ENCODE measurements at regions not wholly inside any gene's neighbourhood (a gene's known extent, or its start where the extent isn't known, plus 50 kb on each side); places are given as distances from the start of the nearest gene placed in this dataset.

DNA sequence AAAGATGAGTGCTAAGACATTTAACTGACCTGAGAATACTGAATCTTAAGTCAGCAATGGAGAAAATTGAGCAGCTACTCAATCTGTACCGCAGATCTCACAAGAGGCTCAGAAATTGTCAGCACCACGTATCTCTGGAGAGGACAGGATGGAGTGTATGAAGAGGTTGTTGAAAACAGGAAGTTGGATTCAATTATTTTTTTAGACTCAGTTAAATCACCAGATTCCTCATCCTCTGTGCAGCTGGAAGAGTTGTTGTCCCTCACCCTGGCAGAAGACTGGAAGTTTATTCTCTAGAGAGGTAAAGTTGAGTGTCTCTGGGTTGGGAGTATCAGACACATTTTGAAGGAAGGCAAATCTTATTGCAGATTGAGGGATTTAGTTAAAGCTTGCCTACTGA lies 114.9 kb upstream of the NT5C1B start:
- DNase-seq (ENCODE audit: low read depth in 4 of 4, low spot score in 3 of 4), result no peak

DNA sequence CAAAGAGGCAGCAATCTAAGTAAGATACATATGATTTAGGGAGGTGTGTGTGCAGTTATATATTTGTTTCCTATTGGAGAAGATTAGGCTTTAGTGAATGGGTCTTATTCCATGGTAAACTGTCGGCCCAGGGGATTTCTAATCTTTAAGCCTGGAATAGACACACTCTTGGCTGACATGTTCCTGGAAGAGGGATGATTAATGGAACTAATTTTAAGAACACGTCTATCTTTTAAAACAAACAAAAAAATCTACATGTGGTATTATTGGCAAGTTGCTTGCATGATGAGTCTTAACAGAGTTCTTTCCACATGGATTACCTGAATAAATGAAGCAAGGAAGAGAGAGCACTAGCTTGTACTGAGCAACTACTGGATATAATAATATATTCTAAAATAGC lies 114.2 kb upstream of the NT5C1B start:
- no peak for DNase-seq (ENCODE audit: low read depth in 4 of 4, low spot score in 3 of 4)

DNA sequence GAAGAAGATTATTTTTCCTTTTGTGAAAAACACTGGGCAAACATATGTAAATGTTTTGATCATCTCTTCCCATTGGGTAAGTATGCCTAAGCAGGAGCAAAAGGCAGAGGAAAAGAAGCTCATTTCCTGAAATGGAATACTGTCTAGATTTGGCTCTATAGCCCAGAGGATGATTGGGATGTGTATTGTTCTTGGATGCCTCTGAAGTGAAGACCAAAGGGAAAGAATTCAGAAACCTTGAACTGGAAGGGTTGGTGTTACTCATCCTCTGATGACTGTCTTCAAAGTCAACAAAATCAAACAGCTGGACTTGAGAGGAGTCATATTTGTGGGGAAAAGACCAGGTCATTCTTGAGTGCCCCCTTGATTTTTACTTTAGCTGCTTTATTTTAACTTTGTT lies 112.6 kb upstream of the NT5C1B start:
- DNase-seq (ENCODE audit: low read depth in 4 of 4, low spot score in 3 of 4), result no peak

DNA sequence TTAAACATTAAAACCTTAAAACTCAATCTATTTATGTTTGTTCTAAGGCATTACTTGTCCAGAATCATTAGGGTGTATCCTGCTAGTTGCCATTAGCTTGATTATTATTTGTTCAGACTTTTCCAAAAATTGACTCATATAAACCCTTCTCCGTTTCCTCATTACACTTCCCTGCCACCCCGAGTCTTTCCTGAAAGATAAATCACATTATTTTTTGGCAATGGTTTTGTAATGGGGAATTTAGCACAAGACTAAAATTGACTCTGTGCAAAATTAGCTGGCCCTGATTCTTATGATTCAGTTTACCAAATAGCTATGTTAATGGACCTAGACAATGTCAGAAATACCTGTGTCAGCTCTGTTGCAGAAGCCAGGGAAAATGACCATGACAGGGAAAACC lies 112.2 kb upstream of the NT5C1B start:
- DNase-seq (ENCODE audit: low read depth in 4 of 4, low spot score in 3 of 4), result no peak

DNA sequence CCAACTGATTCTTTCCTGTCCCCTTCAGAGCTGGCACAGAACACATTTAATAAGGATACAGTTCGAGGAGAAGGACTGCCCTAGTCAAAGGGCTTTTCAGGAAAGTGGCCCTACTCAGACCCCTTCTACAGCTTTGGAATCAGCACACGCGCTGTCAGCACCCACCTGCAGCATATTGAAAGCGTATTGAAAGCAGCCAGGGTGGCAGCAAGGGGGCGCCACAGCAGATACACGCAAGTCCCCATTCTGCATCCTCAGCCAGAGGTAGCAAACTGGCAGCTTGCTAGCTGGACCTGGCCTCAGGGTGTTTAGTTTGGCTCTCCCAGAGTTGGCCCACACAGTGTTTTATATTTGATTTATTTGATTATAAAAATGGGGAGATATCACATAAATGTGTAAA lies 101.0 kb upstream of the NT5C1B start:
- no peak for DNase-seq (ENCODE audit: low read depth in 4 of 4, low spot score in 3 of 4)

DNA sequence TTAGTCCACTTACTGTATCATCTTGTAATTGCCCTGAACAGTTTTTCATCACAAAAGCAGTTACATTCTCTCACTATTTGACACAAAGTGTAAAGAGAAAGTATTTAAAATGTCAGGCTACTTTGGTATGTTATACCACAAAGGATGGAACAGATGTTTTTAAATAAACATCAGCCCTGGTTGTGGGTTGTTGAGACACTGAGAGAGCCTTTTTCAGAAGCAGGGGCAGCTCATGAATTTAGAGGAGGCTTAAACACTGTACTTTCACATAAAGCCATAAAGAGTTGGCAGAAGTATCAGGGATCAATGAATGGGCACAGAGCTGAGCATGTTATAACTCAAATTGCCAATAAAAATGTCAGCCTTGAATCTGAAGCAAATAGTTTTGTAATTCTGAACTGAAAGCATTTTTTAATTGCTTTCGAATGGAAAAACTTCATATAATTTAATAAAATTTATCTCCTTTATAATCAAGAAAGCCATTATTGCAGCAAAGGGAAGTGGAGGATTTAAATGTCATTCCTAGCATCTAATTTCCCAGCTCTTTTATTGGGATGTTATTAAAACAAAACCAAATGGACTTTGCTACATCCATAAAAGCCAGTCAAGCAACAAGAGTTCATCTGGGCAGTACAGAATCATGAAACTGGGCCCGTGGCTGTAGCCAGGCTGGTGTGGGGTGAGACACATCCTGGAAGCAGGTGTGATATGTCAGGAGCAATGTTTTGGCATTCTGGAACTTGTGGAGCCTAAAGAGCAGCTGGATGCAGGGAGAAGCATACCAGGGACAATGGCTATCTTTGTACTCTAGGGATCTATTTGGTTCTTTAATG lies 95.1 kb upstream of the NT5C1B start:
- DNase-seq (ENCODE audit: low read depth in 4 of 4, low spot score in 3 of 4), result peak in 1 of 4 donors; percentile 22

DNA sequence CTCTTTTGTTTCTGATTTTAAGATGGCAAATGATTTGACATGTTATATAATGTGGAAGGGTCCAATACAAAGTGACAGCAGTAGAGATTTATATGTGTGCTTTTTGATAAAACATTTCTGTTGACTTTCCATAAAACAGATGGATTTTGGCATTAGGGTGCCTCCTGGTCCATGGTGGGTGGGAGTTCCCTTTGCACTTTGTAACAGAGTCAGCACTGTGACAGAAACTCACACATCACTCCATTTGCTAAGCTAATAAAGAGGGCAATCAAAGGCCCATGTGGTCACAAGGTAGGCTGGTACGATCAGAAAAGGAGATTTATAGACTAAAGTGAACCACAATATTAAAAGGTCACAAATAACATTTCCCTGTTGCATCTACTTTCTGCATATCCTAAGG lies 93.3 kb upstream of the NT5C1B start:
- no peak for DNase-seq (ENCODE audit: low read depth in 4 of 4, low spot score in 3 of 4)

DNA sequence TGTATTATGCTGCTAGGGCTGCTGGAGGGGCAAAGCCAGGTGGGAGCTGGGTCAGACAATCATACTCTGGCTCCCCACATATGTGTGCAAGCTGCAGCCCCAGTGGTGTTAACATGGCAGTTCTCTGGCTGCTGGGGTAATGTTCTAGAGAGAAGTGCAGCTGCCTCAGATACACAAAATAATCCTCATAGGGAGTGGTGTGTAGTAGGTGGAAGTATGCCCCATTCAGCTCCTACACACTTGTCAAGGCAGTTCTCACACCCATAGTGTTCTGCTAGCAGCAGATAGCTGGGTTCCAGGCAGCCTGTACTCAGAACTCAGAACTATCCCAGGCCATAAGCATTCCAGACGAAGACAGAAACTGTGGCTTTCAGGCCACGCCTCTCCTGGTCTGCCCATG lies 87.9 kb upstream of the NT5C1B start:
- DNase-seq (ENCODE audit: low read depth in 4 of 4, low spot score in 3 of 4), result no peak

DNA sequence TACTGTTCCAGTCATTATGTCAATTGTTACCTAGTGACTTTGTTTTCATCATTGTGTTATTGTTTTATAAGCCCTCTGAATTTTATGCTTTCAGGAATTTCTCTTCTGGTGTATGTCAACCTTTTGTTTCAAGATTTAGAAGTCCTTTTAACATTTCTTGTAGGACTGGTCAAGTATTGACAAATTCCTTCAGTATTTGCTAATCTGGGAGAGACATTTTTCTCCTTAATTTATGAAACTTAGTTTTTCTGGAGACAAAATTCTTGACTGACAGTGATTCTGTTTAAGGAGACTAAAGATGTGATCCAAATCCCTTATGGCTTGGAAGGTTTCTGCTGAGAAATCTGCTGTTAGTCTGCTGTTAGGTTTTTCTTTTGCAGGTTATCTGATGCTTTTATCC lies 84.9 kb upstream of the NT5C1B start:
- DNase-seq (ENCODE audit: low read depth in 4 of 4, low spot score in 3 of 4), result no peak

DNA sequence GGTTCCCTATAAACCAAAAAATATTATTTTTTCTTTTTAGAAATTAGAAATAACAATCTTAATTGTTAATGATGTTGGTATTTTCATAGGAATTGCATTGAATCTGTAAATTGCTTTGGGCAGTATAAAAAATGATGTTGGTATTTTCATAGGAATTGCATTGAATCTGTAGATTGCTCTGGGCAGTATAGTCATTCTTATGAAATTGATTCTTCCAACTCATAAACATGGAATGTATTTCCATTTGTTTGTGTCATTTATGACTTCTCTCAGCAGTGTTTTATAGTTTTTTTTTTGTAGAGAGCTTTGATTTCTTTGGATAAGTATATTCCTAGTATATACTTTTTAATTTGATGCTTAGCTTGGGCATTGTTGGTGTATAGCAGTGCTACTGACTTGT lies 82.0 kb upstream of the NT5C1B start:
- no peak for DNase-seq (ENCODE audit: low read depth in 4 of 4, low spot score in 3 of 4)

DNA sequence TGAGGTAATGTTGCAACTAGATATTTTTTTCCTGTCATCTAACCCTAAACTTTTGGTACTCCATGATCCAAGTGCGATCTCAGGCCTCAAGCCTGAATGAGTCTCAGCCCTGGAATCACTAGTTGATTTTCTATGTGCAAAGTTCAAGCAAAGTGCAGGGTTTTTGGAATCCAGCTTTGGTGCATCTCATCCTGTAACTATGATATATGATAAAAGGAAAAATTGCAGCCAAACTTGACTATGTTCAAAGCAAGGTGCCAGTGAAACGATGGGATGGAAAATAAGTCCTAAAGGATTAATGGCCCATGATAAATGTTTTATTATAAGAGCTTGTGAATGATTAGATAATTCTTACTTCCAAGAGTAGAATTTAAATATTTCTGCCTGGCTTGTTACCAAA lies 78.9 kb upstream of the NT5C1B start:
- no peak for DNase-seq (ENCODE audit: low read depth in 4 of 4, low spot score in 3 of 4)

DNA sequence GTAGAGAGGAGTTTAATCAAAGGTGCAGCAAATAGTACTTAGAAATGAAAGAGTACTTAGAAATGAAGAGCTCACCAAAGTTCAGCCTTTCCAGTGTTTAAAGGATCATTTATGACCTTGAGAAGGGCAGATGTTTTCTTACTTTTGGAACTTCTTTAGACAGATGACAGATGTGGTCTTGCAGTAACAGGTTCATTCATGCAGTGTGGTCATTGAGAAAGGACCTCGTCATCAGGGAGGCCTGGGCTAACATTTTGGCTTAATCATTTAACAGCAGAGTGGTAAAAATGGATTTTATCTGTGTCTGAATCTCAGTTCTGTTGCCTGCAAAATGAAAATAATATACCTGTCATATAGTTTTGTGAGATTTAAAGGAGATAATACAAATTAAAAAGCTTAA lies 75.1 kb upstream of the NT5C1B start:
- no peak for DNase-seq (ENCODE audit: low read depth in 4 of 4, low spot score in 3 of 4)

DNA sequence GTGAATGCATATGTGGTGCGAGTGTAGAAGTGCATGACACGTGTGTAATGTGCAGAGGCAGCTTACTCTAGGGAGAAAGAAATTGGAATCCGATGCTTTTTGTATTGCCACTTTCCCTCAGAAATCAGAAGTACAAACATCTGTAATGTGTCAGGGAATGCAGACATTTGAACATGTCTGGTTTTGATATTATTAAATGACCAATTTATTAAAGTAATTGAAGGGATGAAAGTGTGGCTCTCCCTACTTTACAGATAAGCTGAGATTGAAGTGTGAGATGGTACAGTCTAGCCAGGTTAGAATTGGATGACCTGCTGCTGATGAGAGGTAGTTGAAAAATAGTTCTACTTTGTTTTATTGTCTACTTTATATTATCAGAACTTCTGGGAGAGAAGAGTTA lies 74.5 kb upstream of the NT5C1B start:
- no peak for DNase-seq (ENCODE audit: low read depth in 4 of 4, low spot score in 3 of 4)

DNA sequence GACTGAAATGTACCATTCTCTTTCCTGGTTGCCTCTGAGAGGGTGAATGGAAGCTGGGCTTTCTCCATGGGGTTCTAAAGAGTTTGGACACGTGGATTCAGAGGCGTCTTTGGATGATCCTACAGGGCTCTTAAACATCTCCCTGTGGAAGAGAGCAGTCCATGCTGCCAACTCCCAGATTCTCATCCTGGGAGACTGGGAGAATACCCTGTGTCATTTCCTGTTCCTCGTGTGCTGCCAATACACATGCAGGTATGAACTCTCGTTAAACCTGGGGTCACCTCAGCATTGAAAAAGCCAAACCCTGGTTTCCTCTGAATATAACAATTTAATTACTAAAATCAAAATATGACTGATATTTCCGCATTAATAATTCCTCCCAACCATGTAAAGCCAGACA lies 73.3 kb upstream of the NT5C1B start:
- no peak for DNase-seq (ENCODE audit: low read depth in 4 of 4, low spot score in 3 of 4)

DNA sequence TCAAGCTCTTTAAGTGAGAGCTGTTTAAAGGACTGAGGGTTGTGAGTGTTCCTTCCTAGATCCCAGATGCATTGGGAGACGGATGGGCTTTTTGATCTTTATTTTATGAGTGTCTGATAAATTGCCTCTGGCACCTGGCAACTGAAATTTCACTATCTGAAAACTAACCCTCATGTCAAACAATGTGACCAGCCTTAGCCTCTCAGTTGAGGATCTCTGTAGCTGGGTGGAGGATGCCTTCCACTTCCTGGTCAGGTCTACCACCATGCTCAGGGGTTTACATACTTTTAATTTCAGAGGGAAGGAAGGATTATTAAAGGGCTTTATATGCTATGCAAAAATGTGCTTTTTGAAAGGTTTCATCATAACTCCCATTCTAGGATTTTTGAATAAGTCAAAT lies 70.5 kb upstream of the NT5C1B start:
- no peak for DNase-seq (ENCODE audit: low read depth in 4 of 4, low spot score in 3 of 4)

DNA sequence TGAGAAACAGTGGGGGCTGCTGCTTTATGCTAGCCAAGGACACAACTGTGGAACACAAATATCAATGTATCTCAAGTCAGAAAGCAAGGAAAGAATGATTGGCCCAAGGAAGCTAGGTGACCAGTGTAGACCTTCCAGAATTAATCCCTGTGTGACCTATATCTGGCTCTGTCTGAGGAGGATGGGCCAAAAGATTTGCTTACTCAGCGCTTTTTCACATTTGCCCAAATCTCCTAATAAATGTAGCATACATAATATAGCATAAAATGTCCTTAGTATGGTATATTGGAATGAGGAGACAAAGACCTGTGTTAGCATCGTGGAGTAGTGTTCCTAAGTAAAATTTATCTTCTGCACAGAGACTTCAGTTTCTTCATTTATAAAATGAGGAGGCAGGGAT lies 66.7 kb upstream of the NT5C1B start:
- DNase-seq (ENCODE audit: low read depth in 4 of 4, low spot score in 3 of 4), result no peak

DNA sequence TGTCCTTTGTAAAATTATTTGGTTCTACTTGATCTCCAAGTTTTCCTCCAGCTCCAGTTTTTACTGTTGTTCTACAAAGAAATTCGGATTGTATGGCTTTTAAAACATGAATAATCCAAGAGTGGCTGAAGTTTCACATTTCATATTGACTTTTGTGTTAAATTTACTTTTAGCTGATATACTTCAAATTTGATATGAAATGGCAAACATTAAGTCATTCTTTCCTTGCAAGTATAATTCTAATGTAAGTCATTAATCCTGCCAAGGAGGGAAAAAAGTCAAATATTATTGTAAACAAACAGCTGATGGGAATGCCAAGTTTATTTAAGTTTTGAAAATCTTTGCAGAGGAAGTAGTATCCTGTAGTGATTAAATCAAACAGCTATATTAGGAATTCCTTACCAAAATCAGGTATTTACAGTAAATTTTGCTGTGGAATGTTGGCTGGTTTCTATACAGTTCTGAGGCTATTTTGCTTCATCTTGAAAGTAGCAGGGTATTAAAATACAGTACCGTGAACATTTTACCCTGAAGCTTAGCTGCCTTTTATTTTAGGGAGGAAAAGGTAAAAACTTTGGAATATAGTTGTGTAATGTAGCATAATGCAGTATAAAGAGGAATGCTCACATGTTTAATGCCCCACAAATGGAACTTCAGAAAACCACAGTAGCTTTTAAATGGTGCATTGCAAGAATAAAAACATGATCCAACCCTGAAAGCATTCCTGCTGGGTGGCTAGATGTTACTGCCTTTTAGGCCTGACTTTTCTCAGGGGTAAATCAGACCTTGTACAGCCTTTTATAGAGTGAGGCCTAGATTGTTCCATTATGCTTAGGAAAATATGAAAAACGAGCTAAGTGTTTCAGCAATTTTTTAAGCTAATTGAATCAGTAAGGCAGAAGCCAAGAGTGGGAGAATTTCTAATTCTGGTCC lies 62.7 kb upstream of the NT5C1B start:
- no peak for DNase-seq (ENCODE audit: low read depth in 4 of 4, low spot score in 3 of 4)

DNA sequence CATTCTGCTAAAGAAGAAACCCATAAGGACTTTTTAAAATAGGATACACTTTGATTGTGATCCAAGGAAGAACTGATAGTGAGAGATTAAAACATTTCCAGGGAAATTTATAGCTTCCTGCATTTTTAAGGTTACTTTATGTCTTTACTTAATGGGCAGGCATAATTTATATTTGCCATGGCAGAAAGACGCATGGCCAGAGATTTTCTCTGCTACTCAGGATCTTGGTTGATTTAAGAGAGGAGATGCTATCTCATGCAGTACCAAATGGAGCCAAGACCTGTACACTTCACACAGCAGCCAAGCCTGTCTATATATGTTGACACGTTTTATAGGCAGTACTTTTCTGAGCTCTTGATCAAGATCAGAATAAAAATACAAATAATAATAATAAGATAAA lies 60.9 kb upstream of the NT5C1B start:
- DNase-seq (ENCODE audit: low read depth in 4 of 4, low spot score in 3 of 4), result no peak

DNA sequence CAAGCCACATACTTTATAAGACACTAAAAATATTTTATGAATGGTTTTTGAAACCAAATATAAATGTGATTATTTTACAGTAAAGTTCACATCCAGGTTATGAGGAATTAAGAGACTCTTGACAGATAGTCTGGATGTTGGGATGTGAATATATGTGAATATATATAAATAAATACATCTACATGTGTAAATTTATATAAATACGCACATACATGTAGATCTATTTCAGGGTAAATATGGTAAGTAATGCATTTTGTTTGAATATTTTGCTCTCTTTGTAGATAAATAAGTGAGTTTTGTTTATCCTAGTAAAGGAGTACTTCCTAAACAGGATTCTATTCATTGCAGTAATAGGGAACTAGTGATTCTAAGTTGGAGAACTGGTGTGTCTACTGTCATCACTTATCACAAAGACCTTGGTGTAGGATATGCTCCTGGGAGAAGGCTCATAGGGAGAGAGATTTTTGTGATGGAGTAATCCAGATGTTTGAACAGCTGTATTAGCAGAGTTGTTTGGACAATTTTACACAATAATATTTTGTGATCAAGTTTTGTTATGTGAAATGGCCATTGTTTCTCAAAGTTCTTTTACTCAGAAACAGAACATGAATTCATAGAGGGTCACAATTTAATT lies 60.2 kb upstream of the NT5C1B start:
- no peak for DNase-seq (ENCODE audit: low read depth in 4 of 4, low spot score in 3 of 4)

DNA sequence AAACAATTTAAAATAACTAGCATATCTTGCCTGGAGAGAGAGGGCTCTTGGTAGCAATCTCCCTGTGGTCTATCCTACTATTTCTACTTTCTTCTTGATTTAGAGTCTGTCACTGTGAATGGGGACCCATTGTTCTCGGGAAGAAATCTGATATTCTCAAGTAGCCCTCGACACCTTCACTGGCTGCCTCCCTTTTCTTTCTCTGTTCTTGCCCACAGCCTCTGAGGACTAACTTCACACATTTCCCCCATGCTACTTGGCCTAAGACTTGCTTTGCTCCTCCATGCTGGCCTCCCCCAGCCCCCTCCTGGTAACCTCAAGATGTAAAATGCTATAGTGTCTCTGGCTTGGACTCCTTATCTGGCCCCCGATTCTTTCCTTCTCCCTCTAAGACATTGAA lies 58.8 kb upstream of the NT5C1B start:
- no peak for DNase-seq (ENCODE audit: low read depth in 4 of 4, low spot score in 3 of 4)

DNA sequence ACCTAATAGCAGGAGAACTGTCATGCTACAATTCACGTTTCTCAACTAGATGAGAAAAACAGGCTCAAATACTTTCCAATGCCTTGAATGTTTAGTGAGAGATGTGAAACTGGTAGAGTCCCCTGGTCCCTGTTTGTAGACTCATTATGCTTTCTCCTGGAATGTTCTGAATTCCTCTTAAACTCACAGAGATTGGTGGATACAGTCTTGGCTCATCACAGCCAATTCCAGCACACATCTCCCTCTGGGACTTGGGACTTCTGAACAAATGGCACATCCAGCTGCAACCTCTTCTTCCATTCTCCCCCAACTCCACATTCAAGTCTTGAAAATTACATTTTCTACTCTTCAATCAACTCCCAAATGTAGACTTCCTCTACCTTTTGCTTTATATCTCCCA lies 58.4 kb upstream of the NT5C1B start:
- DNase-seq (ENCODE audit: low read depth in 4 of 4, low spot score in 3 of 4), result no peak

DNA sequence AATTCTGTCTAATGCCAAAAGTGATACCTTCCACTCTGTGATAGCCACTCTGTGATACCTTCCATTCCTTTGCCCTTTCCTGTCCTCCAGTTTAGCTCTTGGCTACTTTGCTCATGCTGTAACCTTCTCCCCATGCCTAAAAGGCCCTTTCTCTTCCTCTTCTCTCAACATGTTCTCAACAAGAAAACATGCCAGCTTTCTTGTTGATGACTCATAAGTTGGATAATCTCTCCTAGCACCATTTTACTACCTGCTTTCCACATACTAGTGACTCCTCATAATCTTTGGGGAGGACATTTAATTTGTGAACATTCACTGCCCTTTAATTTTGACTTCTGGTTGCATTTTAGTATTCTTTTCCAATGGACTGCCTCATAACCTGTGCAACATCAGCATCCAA lies 55.9 kb upstream of the NT5C1B start:
- no peak for DNase-seq (ENCODE audit: low read depth in 4 of 4, low spot score in 3 of 4)
